K562 (cell line): ENCODE measurements at regions not wholly inside any gene's neighbourhood (a gene's known extent, or its start where the extent isn't known, plus 50 kb on each side); places are given as distances from the start of the nearest gene placed in this dataset.

Experiments used
- CBX3 ChIP-seq, 2 experiments: IDR thresholded peaks; 1 replicate in 1 of 2; 2 replicates in 1 of 2; pipeline ENCODE4 v1.6.1; 2012; ENCODE audit warnings: inconsistent platforms in 2 of 2, low read length in 2 of 2, borderline replicate concordance in 1 of 2, control low read depth in 1 of 2
- CHD4 ChIP-seq: fragments of 200-600 bp; sonication (generic); IDR thresholded peaks from 3 replicates; pipeline ENCODE4 v1.6.1; 2012; ENCODE audit warnings: low read depth, mild to moderate bottlenecking, mixed read lengths, low read length, inconsistent platforms; ENCODE audit not compliant: insufficient read depth, insufficient replicate concordance, poor library complexity, severe bottlenecking
- NR2C1 ChIP-seq, 2 experiments: fragments of 450-650 bp; IDR thresholded peaks; 2 replicates each; pipeline ENCODE4 v1.6.1; 2017; ENCODE audit warnings: mild to moderate bottlenecking in 2 of 2, antibody characterized with exemption in 1 of 2, inconsistent platforms in 1 of 2, missing compliant biosample characterization in 1 of 2, missing genetic modification characterization in 1 of 2
- PCBP1 ChIP-seq: fragments of 200-400 bp; formaldehyde crosslinking; IDR thresholded peaks from 2 replicates; pipeline ENCODE4 v1.6.1; 2018; ENCODE audit warnings: mild to moderate bottlenecking, low read depth, low read length; ENCODE audit not compliant: poor library complexity, severe bottlenecking

DNA sequence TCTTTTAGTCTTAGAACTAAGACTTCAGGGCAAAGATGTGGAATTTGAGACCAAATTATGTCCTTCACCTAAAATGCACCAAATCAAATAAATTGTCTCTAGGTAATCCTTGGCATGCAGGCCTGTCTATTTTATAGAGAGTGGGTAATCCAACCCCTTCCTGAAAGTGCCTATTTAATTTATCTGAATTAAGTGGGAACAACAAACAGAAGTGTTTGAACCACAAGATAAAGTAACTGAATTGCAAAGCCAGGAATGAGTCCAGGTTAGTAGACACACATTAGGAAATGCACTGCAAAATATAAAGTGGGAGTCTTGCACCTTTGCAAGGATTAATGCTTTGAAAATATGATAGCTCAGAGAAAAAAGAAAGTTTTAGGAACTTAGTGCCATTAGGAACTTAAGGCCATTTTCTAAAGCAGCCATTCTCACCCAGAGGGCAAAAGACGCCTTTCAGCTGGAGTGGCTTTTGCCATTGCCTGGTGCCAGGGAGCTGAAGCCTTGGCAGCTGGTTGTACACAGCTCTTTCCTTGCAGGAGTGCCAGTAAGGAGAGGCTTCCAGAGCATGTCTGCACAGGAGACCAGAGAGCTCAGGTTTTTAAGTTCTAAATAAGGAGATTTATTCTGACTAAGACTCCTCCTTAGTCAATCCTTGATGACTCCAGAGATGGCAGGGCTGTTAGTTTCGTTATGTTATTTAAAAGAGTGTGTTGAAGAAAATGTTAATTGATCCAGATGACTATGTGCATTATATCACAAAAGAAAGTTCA is 151.7 kb upstream of the ELL2 start:
- TF ChIP-seq CHD4: no peak
- no peak for TF ChIP-seq NR2C1 (IDR thresholded peaks at IDR 0.05)
- no peak for TF ChIP-seq NR2C1 (tag; IDR thresholded peaks at IDR 0.05)
- no peak for TF ChIP-seq CBX3 (IDR thresholded peaks at IDR 0.05; ENCODE audit: borderline replicate concordance in 1 of 2, low read length in 2 of 2)
- no peak for TF ChIP-seq PCBP1
